NCI-H187 (cell line): ENCODE measurements at regions not wholly inside any gene's neighbourhood (a gene's known extent, or its start where the extent isn't known, plus 50 kb on each side); places are given as distances from the start of the nearest gene placed in this dataset.
A peak's percentile ranks its signal among the peaks of the same experiment; 100 is the strongest.
"Not testable (repeated sequence)": the region's sequence is repeated elsewhere in the genome, so short reads cannot be mapped to it uniquely, and the experiment has no call there.

Experiments used
- DNase-seq, 2 experiments: peaks; one replicate each; lab custom pipeline; 2025; lab: John Stamatoyannopoulos, UW

DNA sequence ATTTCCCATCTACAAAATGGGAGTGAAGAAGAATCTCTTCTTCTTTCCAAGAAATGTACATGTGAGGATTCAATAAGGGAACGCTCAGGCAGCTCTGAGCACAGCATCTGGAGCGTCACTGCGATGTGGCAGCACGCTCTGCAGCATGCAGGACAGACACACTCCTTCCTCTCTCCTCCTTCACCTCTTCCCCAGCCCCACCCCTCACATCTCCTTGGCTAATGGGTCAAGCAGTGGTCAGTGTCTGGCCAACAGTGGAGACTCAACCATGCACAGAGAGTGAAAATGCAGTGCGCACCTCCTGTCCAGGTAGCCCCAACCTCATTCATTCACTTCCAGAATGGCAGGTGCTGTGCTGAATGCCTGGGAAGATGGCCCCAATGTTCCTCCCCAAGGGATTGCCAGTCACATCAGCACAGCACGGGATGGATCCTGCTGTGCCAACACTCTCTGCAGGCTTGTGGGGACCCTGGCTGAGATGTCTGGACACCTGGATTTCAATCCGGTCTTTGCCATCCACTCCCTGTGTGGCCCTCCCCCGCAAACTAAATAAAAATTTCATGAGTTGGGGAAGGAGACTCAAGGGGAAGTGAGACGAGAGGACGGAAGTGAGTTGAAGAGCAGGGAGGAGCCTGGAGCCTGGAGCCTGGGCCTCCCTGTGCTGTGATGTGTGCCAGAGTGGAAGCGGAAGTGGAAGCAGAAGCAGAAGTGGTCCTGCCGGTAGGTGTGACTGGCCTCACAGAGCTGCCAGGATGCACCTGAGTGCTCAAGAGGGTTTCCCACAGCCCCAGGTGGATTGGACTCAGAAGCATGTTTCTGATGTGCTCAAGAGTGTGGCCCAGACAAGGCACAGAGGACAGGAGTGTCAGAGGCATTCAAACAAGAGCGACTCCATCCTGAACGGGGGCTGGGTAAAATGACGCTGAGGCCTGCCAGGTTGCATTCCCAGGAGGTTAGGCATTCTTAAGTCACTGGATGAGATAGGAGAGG is 163.9 kb downstream of the SMAD6 start:
- DNase-seq = no peak

DNA sequence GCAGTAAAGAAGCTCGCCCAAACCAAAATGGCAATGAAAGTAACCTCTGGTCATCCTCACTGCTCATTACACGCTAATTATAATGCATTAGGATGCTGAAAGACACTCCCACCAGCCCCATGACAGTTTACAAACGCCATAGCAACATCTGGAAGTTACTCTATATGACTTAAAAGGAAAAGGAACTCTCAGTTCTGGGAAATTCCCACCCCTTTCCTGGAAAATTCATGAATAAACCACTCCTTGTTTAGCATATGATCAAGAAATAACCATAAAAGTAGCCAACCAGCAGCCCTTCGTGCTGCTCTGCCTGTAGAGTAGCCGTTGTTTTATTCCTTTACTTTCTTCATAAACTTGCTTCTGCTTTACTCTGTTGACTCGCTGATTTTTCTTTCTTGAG is 164.6 kb downstream of the SMAD6 start:
- no peak for DNase-seq

DNA sequence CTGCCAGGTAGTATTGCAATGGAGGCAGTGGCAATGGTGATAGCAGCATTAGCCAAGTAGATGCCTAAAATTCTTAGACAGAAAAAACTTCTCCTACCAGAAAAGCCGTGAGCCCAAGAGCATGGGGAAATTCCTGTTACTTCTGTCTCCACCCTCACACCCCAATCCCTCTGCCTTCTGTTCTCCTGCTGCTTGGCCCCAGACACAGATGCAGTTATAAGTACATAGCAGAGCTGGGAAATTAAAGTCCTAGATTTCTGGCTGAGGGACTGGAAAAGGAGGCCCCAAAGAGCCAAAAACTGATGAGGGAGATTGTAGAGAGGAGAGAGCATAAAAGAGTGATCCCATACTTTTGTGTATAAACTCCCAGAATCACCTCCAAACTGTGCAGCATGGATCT is 166.9 kb downstream of the SMAD6 start:
- DNase-seq = no peak

DNA sequence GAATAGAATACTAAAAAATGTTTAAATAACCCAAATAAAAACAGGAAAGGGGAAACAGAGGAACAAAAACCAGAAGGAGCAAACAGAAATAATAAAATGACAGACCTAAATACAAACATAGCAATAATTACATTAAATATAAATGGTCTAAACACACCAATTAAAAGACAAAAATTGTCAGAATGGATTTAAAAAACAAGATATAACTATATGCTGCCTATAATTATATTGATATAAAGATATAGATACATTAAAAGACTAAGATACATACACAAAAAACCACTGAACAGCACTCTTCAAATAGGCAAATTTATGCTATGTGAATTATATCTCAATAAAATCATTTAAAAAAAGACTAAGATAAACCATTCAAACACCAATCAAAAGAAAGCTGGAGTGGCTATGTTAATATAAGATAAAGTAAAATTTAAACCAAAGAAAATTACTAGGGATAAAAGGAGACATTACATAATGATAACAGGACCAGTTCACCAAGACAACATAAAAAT is 168.9 kb downstream of the SMAD6 start:
- no peak for DNase-seq

DNA sequence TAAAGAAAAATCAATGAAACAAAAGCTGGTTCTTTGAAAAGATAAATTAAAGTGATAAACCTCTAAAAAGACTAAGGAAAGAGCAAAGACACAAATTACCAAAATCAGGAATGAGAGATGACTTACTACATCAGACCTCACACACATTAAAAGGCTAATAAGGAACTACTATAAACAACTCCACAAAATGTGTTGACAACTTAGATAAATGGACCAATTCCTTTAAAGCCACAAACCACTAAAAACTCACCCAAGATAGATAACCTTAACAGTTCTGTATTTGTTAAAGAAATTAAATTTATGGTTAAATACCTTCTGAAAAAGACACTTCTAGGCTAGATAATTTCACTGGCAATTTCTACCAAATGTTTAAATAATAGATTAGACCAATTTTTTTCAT is 170.4 kb downstream of the SMAD6 start:
- DNase-seq = no peak

DNA sequence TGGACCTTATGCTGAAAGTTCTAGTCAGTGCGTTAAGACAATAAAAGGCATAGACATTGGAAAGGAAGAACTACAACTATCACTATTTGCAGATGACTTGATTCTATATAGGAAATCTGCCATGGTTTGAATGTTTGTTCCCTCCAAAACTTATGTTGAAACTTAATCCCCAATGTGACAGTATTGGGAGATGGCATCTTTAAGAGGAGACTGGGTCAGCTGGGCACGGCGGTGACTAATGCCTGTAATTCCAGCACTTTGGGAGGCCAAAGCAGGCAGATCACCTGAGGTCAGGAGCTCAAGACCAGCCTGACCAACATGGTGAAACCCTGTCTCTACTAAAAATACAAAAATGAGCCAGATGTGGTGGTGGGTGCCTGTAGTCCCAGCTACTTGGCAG is 171.3 kb downstream of the SMAD6 start:
- DNase-seq = not testable (repeated sequence)

DNA sequence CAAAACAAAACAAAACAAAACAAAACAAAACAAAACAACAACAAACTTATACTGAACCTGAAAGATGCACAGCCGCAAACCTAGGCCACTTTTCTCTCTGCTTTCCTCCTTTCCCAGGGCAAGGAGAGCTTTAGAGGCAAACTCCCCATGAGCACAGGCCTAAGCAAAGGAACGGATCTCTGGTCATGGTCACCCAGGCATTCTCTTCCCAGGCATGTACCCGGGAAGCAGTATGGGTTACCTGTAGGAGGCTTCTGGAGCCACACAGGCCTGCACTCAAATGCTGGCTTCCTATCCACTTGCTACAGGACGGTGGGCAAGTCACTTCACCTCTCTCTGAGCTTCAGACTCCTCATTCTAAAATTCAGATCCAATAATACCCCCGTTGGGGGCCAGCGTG is 171.8 kb downstream of the SMAD6 start:
- DNase-seq = no peak

DNA sequence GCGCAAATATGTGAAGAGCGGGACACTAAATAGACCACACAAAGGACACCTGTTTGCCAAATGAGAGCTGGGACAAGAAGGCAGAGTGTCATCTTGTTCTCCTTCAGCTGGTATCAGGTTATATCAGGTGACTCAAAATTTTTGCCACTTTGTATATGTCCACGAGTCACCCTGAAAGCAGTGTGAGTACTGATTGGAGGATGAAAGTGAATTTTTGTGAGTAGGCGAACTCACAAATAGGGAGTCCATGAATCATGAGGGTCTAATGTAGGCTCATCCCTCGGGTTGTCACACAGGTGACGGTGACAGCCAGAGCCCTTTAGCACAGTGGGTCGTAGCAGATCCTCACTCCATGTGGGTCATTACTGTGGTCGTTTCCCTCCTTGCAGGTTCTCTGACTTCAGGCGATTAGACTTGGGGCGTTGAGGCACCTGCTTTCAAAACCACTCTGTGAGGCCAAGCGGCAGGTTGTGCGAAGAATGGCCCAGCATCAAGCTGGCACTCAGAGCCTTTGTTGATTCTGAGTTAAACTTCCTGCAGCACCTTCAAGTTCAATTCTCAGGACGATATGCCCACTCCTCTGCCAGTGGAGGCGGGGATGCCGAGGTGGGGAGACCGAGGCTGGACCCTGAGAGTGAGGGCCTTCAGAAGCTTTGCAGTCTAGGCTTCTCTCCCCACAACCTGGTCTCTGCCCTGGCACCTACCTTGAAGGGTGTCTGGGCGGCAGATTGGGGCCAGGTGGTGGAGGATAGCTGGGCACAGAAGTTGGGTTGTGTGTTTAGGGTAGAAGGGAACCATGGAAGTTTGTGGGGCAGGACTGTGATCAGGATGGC is 173.8 kb downstream of the SMAD6 start:
- no peak for DNase-seq

DNA sequence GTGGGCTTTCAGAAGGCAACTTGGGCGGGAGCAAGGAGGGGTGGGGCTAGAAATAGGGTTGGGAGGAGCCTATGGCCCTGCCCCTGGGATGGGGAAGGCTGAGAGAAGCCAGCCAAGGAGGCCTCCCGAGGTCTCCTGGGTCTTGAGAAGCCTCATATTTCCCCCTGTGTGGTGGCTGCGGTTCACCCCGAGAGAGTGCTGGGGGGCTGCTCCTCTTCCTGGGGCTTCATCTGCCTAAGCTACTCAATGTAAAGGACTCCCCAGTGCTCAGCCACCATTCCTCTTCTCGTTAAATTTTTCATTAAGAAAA is 174.3 kb downstream of the SMAD6 start:
- DNase-seq = no peak

DNA sequence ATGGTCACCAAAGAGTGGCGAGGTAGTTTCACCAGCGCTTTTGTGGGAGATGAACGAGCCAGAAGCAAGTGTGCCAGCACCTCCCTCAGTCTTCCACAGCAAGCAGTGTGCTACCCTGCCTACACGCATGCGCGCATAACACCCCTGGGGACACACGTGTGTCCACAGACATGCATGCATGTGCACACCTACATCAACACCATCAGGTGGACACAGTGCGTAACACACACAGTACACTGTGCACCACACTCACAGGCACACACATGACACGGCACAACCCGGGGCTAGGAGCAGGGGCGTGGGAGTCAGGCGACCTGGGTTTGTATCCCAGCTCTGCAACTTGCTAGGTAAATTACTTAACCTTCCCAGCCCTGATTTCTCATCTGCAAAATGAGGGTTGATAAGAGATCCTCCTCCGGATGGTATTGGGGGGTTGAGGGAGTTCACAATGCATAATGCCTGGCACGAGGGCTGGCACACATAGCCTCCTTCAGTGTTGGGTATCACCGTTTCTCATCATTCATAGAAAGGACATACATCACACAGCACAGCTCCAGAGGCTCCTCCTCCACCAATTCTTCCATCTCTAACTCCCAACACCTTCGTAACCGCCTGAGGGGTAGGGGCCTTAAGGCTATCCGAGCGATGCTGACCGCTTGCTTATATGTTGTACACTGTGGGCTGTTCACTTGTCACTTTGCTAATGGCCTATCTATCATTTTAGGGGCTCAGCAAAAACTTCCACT is 174.9 kb downstream of the SMAD6 start:
- DNase-seq = no peak

DNA sequence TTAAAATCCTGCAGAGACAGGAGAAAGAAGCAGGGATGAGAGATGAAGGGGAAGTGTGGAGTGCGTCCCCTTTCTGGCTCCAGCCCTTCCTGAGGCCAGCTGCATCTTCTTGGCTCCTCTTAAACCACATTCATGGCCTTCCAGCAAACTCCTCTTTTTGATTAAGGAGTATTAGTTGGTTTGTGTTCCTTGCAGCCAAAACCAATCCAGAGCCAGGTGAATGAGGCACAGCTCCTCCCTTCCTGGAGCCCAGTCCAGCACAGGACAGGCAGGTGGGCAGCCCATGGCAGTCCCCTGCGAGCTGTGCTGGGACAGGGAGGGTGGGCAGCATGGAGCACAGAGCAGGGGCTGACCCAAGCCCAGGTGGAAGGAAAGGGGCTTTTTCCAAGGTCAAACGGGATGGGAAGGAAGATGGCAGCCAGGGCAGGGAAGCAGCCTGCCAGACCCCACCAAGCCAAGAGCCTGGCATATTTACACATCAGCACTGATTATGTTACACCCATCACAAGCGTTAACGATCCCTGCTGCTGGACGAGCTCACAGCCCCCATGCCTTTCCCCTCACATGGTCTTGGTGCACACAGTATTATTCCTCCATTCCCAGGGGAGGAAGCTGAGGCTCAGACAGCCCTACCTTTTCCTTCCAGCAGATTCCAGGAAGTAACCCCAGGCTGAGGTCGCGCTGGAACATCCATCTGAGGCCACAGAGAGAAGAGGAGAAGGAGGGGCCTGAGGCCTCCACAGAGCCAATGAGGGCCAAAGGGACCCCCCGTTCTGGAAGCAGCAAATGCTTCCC is 175.6 kb downstream of the SMAD6 start:
- no peak for DNase-seq

DNA sequence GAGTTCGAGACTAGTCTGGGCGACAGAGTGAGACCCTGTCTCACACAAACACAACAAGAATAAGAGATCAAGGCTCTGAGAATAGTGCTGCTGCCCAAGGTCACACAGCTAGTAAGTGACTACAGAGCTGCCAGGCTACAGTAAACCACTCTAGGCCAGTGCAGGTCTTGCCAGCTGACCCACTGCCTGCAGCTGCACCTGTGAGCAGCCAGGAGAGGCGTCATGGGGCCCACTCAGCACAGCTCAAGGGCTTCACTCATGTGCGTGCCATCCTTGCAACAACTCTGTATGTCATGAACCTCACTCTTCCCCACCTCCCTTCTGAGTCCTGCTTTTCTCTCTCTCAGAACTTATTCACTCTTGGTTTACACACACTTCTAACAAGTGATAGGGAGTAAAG is 176.7 kb downstream of the SMAD6 start:
- DNase-seq = peak in 1 of 2 experiments; percentile 52

DNA sequence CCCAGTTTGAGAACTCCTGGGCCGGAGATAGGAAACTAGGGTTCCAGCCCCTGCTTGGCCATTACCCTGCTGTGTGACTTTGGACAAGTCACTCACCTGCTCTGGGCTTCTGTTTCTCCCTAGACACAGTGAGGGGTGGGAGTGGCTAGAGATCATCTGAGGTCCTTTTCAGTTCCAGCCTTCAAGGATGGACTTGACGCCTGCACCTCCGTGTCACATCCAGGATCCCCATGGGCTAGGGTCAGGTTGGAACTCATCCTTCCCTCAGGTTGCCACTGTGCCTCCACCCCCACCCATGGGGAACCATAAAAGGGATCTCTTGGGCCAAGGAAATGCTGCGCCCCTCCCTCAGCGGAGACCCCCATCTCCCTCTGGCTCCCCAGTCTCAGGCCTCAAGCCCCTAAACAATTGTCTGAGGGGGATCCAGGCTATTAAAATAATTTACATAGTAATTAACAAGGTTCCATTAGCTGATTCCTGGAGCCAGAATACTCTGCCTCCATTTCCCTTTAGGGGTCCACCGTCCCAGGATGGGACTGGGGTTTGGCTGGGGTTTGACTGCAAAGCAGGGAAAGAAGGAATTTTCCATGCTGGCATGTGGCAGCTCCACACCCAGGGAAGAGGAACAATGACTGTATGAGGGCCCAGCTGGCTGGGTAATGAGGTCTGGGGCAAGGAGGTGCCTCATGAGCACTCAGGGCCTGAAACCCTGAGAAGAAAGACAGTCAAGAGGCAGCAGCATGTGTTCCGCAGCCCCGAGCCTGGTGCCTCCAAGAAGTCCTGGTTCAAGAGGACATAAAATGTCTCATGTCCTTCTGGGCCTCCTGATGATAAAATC is 177.7 kb downstream of the SMAD6 start:
- DNase-seq = no peak

DNA sequence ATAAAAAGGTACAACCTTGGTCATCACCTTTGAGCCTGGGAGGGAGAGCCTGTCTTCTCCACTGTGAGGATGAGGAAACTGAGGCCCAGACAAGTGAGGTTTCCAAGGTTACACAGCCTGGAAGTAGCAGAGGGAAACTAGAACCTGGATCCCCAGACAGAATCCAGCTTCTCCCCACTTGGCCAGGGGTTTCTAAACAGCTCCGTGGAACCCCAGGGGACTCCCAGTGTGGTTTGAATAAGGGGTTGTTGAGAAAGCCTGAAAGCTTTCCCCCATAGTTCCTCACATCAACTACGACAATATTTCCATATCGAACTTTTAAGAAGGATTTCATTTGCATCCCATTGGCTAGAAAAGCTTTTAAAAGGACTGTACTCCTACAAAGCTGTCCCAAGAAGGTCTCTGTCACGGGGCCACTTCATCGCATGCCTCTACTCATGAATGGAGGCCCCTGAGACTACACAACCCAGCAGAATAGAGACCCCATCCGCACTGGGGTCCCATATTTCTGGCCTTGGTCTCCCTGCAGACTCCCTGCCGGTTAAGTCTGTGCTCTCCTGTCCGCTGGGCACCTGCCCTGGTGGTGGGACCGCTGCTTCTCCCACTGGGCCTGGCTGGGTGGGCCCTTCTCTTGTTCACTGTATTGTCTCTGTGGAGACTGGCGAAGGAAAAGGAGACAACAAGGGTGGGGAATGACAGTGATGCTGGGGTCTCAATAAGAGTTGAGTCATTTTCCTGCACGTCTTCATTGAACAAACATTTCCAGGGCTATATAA is 178.5 kb downstream of the SMAD6 start:
- DNase-seq = no peak

DNA sequence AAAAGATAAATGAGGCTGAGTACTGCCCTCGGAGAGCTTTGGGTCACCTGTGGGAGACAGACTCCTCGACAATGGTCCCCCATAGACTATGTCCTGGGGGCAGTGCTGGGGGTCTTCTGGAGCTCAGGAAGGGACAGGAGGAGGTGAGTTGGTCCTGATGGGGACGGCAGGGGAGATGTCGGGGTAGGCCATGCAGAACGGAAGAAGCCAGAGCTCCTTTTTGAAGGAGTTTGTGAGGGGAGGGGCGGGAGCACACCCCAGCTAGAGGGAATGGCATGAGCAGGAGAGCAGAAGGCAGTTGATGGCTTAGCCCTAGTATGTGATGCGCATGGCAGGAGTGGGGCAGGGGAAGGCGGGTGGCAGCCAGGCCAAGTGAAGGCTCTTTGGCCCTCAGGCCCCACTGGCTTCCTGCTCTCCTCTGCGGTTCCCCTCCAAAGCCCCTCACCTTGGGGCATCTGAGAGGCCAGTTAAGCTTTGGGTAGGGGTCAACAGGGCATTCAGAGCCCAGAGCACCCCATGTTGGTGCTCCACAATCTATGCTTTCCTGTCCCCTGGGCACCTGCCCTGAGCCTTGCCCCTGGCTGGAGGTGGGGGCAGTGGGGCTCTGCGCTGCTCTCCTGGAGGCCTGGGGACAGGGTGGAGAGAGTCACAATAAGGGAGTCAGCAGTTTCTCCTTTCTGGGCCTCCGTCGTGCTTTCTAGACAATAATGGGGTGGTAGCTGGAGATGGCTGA is 179.3 kb downstream of the SMAD6 start:
- DNase-seq = no peak

DNA sequence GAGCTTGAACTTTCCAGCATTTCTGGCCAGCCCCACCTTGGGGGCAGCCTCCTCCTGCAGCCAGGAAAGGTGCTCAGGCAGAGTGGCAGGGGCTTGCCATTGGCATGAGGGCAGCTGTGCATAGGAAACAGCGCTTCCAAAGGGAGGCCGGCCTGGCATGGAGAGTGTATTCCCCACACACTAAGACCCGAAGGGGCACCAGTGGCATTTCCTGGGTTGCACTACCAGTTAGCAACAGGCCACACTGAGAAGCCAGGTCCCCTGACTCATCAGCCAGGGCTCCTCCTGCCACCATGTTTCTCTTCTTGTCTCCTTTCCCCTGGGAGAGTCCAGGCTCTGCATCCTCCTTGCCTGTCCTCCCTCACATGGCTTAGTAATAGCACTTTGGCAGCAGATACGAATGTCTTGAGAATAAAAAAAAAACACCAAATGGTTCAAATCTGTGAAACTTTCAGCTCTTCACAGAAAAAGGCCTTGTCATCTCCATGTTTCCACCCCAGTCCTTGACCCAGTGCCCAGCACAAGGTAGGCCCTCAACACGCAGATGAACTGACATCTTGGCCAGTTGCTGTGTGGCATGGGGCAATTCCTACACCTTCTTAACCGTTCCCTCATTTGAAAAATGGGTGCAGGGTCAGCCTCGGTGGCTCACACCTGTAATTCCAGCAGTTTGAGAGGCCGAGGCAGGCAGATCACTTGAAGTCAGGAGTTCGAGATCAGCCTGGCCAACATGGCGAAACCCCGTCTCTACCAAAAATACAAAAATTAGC is 180.4 kb downstream of the SMAD6 start:
- no peak for DNase-seq

DNA sequence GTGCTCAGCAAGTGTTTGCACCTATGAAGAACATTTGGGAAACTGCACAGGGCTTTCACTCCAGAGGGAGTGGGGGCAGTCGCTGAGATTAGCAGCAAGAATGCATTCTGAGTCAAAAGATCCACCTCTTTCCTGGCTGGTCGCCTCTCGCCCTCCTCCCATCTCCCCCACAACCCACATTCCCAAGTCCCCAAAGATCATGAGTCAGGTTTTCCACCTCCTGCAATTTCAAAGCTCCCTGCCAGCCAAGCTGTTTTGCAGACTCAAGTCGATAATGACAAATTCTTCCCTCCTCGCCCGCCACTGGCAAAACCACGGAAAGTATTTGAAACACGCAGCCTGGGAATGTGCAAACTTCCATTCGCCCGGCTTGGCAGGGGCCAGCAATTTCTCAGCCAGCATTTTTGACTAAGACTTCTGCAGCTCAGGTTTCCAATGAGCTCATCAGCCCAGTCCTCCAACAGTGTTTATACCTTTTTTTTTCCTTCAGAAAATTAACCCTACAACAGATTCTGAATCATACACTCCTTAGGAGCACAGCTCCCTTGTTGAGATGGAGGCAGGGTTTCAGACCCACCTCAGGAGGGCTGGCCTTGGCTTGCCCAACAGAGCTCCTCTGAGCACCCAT is 181.4 kb downstream of the SMAD6 start:
- no peak for DNase-seq

DNA sequence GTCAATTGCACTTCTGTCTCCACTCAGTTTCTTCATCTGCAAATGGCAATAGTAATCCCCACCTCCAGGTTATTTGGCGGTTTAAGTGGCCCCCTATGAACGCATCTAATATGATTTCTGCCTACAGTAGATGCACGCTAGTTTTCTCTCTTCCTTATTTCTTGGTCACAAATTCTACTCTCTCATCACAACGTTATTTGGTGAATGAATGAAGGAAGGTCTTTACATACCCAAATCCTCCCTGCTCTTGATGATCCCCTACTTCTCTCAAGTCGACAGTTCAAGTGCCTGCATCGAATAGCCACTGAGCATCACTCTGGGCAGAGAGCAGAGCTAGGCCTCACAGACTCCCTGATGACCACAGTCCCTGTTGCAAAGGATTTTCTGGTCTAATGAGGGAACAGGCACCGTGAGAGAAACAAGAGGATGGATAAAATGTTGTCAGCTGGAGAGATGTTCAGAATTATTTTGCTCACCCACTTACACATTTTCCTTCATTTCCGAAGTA is 181.2 kb upstream of the SMAD3 start:
- no peak for DNase-seq
